Osteocyte (in vitro differentiated cells): ENCODE measurements at regions not wholly inside any gene's neighbourhood (a gene's known extent, or its start where the extent isn't known, plus 50 kb on each side); places are given as distances from the start of the nearest gene placed in this dataset.

Experiments
- DNase-seq: peaks from one replicate; pipeline ENCODE4 v3.0.0; 2021; ENCODE audit warnings: mixed read lengths; ENCODE audit not compliant: unreplicated experiment; ENCODE audit errors: extremely low spot score
- H3K27ac Mint-ChIP-seq: one replicate; pipeline ENCODE4 v1.8.0; 2021; ENCODE audit warnings: mild to moderate bottlenecking, mixed read lengths; ENCODE audit not compliant: unreplicated experiment
- H3K27me3 Mint-ChIP-seq: one replicate; pipeline ENCODE4 v1.8.0; 2021; ENCODE audit warnings: mixed read lengths; ENCODE audit not compliant: unreplicated experiment
- H3K36me3 Mint-ChIP-seq: one replicate; pipeline ENCODE4 v1.8.0; 2021; ENCODE audit warnings: mixed read lengths; ENCODE audit not compliant: unreplicated experiment
- H3K4me1 Mint-ChIP-seq: one replicate; pipeline ENCODE4 v1.8.0; 2021; ENCODE audit warnings: mixed read lengths; ENCODE audit not compliant: unreplicated experiment
- H3K4me3 Mint-ChIP-seq: one replicate; pipeline ENCODE4 v1.8.0; 2021; ENCODE audit warnings: mild to moderate bottlenecking, moderate library complexity, mixed read lengths; ENCODE audit not compliant: unreplicated experiment
- H3K9me3 Mint-ChIP-seq: one replicate; pipeline ENCODE4 v1.8.0; 2021; ENCODE audit warnings: mixed read lengths; ENCODE audit not compliant: unreplicated experiment
- CTCF ChIP-seq: fragments of 200-600 bp; sonication (generic); IDR thresholded peaks from 2 replicates; pipeline ENCODE4 v1.5.0; 2021; ENCODE audit warnings: antibody characterized with exemption, mild to moderate bottlenecking, moderate library complexity

GRCh38 chr5:122680623-122681350, 94.1 kb upstream of the SNX2 start:
- Mint-ChIP-seq H3K4me3 (no peak overlapping the region), H3K4me1 (no peaks in the 10 kb centered on the region), H3K27me3 (peaks cover 28% of the 10 kb centered on the region), H3K9me3 (no peaks in the 10 kb centered on the region), H3K36me3 (no peaks in the 10 kb centered on the region), H3K27ac (no peak overlapping the region)
- TF ChIP-seq CTCF: no peak
- DNase-seq: no peak

- no peaks in the 10 kb centered on the region for H3K9me3 Mint-ChIP-seq
- DNase-seq: no peak
- peaks cover 26% of the 10 kb centered on the region for H3K27me3 Mint-ChIP-seq
- H3K27ac Mint-ChIP-seq: no peak overlapping the region
- no peaks in the 10 kb centered on the region for H3K4me1 Mint-ChIP-seq
- no peak overlapping the region for H3K4me3 Mint-ChIP-seq
- TF ChIP-seq CTCF: no peak
- H3K36me3 Mint-ChIP-seq: no peaks in the 10 kb centered on the region
Observed at GRCh38 chr5:122683631-122684030, 91.2 kb upstream of the SNX2 start.

- TF ChIP-seq CTCF: no peak
- Mint-ChIP-seq H3K27me3 (peaks cover 7% of the 10 kb centered on the region), H3K4me3 (no peak overlapping the region), H3K36me3 (no peaks in the 10 kb centered on the region), H3K9me3 (no peaks in the 10 kb centered on the region), H3K4me1 (no peaks in the 10 kb centered on the region), H3K27ac (no peak overlapping the region)
- DNase-seq: no peak
Observed at GRCh38 chr5:122690266-122690665, 84.6 kb upstream of the SNX2 start.

GRCh38 chr5:122691931-122692330, 82.9 kb upstream of the SNX2 start:
- Mint-ChIP-seq H3K4me1 (no peaks in the 10 kb centered on the region), H3K4me3 (no peak overlapping the region), H3K27ac (no peak overlapping the region), H3K36me3 (no peaks in the 10 kb centered on the region), H3K27me3 (peaks cover 7% of the 10 kb centered on the region), H3K9me3 (no peaks in the 10 kb centered on the region)
- DNase-seq: no peak
- no peak for TF ChIP-seq CTCF

GRCh38 chr5:122693963-122694362, 80.9 kb upstream of the SNX2 start:
- DNase-seq: no peak
- Mint-ChIP-seq H3K27me3 (peaks cover 3% of the 10 kb centered on the region), H3K4me1 (no peaks in the 10 kb centered on the region), H3K36me3 (no peaks in the 10 kb centered on the region), H3K4me3 (no peak overlapping the region), H3K27ac (no peak overlapping the region), H3K9me3 (no peaks in the 10 kb centered on the region)
- TF ChIP-seq CTCF: no peak
